ENCODE measurements at regions not wholly inside any gene's neighbourhood (a gene's known extent, or its start where the extent isn't known, plus 50 kb on each side); places are given as distances from the start of the nearest gene placed in this dataset.

DNA sequence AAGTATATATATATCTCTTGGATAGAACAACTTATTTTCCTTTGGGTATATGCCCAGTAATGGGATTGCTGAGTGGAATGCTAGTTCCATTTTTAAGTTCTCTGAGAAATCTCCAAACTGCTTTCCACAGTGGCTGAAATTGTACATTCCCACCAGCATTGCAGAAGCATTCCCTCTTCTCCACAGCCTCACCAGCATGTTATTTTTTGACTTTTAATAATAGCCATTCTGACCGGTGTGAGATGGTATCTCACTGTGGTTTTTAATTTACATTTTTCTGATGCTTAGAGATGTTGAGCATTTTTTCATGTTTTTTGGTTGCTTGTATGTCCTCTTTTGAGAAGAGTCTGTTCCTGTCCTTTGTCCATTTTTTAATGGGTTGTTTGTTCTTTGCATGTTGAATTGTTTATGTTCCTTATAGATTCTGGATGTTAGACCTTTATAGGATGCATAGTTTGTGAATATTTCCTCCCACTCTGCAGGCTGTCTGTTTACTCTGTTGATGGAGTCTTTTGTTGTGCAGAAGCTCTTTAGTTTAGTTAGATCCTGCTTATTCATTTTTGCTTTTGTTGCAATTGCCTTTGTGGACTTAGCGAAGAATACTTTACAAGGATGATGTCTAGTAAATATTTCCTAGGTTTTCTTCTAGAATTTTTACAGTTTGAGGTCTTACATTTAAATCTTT lies 82.7 kb upstream of the NR2F2 start:
- no peak for DNase-seq

GRCh38 chr15:96252148-96252547 lies 78.4 kb upstream of the NR2F2 start:
- DNase-seq: no peak

DNA sequence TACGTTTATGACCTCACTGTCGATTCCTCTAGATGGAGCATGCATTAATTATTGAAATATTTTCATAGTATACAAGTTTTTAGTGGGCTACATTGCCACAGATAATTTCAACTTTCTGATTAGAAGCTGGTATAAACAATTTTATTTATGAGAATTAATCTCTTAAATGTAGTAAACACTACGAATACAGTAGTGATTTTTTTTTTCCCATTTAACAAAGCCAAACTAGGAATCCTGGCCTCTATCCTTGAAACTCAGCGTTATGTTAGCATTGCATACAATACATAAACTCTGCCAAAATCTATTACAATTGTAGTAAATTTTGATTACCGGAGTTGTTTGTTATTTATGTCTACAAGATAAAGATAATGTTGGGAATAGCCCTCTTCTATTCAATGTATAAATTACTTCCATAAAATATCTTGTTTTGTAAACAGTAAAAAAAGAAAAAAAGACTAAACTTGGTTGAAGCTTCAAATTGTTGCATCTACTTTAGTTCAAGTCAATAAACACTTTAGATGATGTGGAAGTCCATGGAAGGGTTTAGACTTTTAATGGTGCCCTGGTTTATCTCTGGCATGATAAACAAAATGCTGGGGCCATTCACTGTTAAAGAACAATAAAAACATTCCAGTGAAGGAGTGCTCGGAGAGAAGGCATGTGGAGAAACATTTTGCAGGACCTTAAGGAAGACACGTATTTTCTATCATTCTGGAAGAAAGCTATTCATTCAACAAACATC lies 77.3 kb upstream of the NR2F2 start:
- DNase-seq: peak in 1 of 3 donors; percentile 54

GRCh38 chr15:96254173-96254572 lies 76.3 kb upstream of the NR2F2 start:
- DNase-seq: no peak

GRCh38 chr15:96255599-96255998 lies 74.9 kb upstream of the NR2F2 start:
- DNase-seq: no peak

DNA sequence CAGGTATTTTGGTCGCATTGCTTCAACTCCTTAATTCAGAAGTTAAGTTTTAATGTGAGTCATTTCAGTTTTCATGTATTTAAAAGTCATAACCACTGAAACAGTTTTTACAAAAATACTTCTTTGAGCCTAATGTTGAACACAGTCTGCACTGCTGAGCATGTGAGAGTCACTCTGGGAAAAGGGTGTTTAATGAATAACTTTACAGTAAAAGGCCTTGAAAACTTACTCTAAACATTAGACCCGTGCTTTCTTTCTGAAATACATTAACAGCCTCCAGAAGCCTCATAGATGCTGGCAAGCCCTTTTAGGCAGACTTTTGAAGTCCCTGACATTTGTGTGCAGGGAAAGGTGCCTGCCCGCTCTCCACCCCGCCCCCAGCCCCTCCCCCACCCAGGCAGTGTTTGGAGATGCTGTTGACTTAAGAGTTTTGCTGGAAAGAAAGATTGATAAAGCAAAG lies 68.9 kb upstream of the NR2F2 start:
- no peak for DNase-seq

GRCh38 chr15:96262097-96262496 lies 68.4 kb upstream of the NR2F2 start:
- no peak for DNase-seq

DNA sequence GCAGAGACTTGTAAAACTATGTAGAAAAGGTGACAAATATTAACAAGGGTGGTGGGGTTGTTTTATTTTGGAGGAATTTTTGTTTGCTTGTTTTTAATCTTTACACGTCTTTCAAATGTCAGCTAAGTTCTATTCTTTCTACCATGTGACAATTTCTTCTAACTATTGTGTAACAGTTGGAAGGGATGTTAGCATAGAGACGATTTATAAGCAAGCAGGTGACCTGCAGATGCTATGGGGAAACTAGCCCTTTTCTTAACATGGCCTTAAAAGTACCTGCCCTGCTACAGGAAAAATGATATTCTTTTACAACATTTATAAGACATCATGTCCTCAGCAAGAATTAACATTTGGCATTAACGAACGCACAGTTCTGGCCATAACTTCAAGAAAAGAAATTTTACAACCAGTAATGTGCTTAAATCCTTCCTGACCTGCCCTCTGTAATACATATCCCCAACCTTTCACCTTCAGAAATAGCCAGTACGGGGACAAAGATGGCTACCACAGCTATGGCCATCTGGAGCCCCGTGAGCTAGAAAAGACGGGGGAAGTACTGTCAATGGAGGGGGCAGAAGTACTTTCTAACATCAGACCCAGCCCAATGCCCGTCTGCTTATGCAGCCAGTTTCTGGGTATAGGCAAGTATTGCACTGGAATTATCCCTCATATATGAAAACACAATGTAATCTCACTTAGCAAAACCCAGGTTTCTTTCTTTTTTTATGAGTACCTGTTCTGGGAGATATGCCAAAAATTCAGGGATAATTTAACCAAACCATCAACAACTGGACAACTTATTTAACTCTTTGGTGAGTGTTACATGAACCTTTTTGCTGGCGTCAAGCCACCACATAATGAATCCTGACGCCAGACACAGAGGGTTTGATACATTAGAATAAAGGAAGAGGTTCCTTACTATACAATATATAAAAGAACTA lies 67.7 kb upstream of the NR2F2 start:
- DNase-seq: no peak

DNA sequence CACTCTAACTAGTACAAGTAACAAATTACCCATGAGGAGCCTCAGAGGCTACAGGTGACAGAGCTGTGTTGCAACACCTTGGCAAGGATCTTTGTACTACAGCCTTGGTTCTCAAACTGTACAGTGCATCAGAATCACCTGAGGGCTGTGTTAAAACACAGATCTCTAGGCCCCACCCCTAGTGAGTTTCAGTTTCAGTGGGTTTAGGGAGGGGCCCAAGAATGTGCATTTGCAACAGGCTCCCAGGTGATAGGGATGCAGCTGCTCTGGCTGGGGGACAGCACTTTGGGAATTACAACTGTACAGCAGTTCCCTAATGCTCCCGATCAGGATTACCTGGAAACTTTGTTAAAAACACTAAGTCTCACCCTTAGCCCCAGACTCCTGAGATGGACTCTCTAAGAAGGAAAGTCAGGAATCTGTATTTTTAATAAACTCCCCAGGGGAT lies 66.1 kb upstream of the NR2F2 start:
- no peak for DNase-seq

- DNase-seq: no peak
These were observed 65.5 kb upstream of the NR2F2 start for GRCh38 chr15:96264801-96265515.

GRCh38 chr15:96266456-96266855 lies 64.0 kb upstream of the NR2F2 start:
- no peak for DNase-seq

- DNase-seq: no peak
These were observed 63.0 kb upstream of the NR2F2 start for GRCh38 chr15:96267463-96267862.

- no peak for DNase-seq
These were observed 61.9 kb upstream of the NR2F2 start for GRCh38 chr15:96268442-96269204.

- no peak for DNase-seq
These were observed 59.8 kb upstream of the NR2F2 start for GRCh38 chr15:96270581-96271172.

DNA sequence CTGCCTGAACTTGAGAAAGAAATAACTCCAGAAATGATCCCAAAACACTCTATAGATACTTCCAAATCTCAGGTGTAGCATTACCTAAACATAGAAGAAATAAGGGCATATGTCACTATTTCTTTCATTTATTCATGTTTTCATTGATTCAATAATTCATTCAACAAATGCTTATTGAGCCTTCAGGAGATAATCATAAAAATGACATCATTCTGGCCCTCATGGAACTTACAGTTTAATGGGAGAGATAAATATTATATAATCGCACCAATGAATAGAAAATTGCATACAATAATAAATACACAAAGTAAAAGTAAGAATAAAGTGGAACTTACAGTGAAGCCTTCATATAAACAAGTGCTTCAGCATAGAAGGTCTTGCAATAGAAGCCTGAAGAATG lies 58.1 kb upstream of the NR2F2 start:
- no peak for DNase-seq

GRCh38 chr15:96273317-96274086 lies 57.0 kb upstream of the NR2F2 start:
- DNase-seq: peak in 1 of 3 donors; percentile 97

DNA sequence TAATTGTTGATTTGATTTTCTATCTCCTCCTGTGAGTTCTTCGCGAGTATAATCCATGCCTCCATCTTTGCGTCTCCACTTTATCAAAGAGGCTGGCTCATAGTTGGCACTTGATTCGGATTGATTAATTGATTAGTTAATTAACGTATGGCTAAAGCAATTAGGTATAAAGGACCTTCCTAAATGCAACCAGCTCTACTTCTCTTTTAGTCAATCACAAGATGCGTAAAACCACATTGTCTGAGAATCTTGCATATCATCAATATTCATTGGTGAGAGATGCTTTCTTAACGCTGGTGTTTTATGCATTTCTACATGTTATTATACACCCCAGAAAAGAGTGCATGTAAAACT lies 56.4 kb upstream of the NR2F2 start:
- DNase-seq: no peak

- no peak for DNase-seq
These were observed 55.8 kb upstream of the NR2F2 start for GRCh38 chr15:96274698-96275097.

GRCh38 chr15:96276438-96277210 lies 53.9 kb upstream of the NR2F2 start:
- DNase-seq: peak in 1 of 3 donors; percentile 62

Measured in muscle of back (tissue), 3 donors.